ENCODE measurements at regions not wholly inside any gene's neighbourhood (a gene's known extent, or its start where the extent isn't known, plus 50 kb on each side); places are given as distances from the start of the nearest gene placed in this dataset.

DNA sequence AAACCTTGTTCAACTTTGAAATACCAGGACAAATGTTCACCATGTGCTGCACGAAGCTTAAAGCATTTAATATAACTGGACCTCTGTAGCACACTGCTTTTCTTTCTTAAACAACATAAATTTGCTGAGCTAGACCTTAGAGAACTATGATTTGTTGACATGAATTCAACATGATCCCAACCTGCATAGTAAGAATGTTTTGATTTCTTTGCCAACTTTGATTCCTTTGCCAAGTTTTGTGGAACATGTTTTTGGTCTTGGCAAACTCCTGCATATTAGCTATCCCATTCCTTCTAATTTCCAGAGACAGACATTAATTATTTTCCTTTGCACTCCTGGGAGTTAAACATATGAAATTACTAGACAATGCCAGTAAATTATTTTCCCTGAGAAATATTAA lies 197.2 kb upstream of the RBMS3 start:
- BruUV-seq (replicated peaks) = no TSS peak
- ChIA-PET CTCF (ENCODE audit: unreplicated experiment) (no interaction called here), POLR2A (interaction anchor here (1.2 kb wide), 1 partner anchor 30 kb away, joined by 5 read pairs; no protein-coding TSS in a partner anchor)
- H3K4me2 ChIP-seq (ENCODE audit: low read length) = no peak overlapping the region
- no peaks in the 10 kb centered on the region for H3K9me2 ChIP-seq (ENCODE audit: insufficient read depth, low read length)
- no peaks in the 10 kb centered on the region for H3K9me3 ChIP-seq (ENCODE audit: low read length)
- no peak overlapping the region for H3K4me3 ChIP-seq (ENCODE audit: low read depth, low read length, poor library complexity, severe bottlenecking)
- no peak overlapping the region for H3K27ac ChIP-seq (ENCODE audit: low read depth, low read length, poor library complexity, severe bottlenecking)
- H2AFZ ChIP-seq (ENCODE audit: low read length) = no peak overlapping the region
- H3K4me1 ChIP-seq (ENCODE audit: insufficient read depth, low read length, poor library complexity, severe bottlenecking) = no peaks in the 10 kb centered on the region
- H3K36me3 ChIP-seq (ENCODE audit: insufficient read depth, low read length) = no peaks in the 10 kb centered on the region
- intact Hi-C loops (cut with micrococcal nuclease; ENCODE audit: unreplicated experiment) = no loop called here
- DNase-seq (ENCODE audit: low spot score) = no peak
- no peak for TF ChIP-seq EZH2phosphoT487 (IDR thresholded peaks at IDR 0.05; ENCODE audit: borderline replicate concordance, low read depth, low read length)
- TF ChIP-seq, protein P1, sequence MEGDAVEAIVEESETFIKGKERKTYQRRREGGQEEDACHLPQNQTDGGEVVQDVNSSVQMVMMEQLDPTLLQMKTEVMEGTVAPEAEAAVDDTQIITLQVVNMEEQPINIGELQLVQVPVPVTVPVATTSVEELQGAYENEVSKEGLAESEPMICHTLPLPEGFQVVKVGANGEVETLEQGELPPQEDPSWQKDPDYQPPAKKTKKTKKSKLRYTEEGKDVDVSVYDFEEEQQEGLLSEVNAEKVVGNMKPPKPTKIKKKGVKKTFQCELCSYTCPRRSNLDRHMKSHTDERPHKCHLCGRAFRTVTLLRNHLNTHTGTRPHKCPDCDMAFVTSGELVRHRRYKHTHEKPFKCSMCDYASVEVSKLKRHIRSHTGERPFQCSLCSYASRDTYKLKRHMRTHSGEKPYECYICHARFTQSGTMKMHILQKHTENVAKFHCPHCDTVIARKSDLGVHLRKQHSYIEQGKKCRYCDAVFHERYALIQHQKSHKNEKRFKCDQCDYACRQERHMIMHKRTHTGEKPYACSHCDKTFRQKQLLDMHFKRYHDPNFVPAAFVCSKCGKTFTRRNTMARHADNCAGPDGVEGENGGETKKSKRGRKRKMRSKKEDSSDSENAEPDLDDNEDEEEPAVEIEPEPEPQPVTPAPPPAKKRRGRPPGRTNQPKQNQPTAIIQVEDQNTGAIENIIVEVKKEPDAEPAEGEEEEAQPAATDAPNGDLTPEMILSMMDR (conservative IDR thresholded peaks at IDR 0.05; ENCODE audit: low read length) = no peak
- H3K79me2 ChIP-seq (ENCODE audit: insufficient read depth, low read depth, low read length) = no peaks in the 10 kb centered on the region
- H4K20me1 ChIP-seq (ENCODE audit: insufficient read depth, low read length) = no peaks in the 10 kb centered on the region

DNA sequence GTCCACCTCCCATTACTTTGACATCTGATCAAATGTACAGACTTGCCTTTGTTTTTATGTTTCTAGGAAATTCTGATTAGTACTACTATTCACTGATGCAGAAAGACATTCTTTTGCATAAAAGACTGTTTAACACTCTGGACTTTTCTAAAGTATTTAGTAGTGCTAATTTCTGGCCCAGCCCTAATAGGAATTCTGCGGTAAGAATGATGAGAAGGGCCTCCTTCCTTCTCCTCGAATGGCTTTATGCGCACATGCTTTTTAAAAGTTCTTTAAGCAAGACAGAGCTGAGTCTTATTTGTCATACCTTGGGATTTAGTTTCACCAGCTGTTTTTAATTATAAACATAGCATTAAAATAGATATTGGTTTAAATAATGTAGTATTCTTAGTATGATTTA lies 192.3 kb upstream of the RBMS3 start:
- Histone ChIP-seq H4K20me1 (ENCODE audit: insufficient read depth, low read length) (no peaks in the 10 kb centered on the region), H3K9me2 (ENCODE audit: insufficient read depth, low read length) (no peaks in the 10 kb centered on the region), H3K4me2 (ENCODE audit: low read length) (no peak overlapping the region), H3K36me3 (ENCODE audit: insufficient read depth, low read length) (no peaks in the 10 kb centered on the region), H2AFZ (ENCODE audit: low read length) (no peak overlapping the region), H3K4me1 (ENCODE audit: insufficient read depth, low read length, poor library complexity, severe bottlenecking) (no peaks in the 10 kb centered on the region), H3K4me3 (ENCODE audit: low read depth, low read length, poor library complexity, severe bottlenecking) (no peak overlapping the region), H3K9me3 (ENCODE audit: low read length) (no peaks in the 10 kb centered on the region), H3K27ac (ENCODE audit: low read depth, low read length, poor library complexity, severe bottlenecking) (no peak overlapping the region), H3K79me2 (ENCODE audit: insufficient read depth, low read depth, low read length) (no peaks in the 10 kb centered on the region)
- ChIA-PET CTCF (ENCODE audit: unreplicated experiment) (no interaction called here), POLR2A (no interaction called here)
- TF ChIP-seq EZH2phosphoT487 (IDR thresholded peaks at IDR 0.05; ENCODE audit: borderline replicate concordance, low read depth, low read length) = no peak
- TF ChIP-seq, protein P1 (conservative IDR thresholded peaks at IDR 0.05; ENCODE audit: low read length) = no peak
- DNase-seq (ENCODE audit: low spot score) = no peak
- intact Hi-C loops (cut with micrococcal nuclease; ENCODE audit: unreplicated experiment) = no loop called here
- no TSS peak for BruUV-seq (replicated peaks)

DNA sequence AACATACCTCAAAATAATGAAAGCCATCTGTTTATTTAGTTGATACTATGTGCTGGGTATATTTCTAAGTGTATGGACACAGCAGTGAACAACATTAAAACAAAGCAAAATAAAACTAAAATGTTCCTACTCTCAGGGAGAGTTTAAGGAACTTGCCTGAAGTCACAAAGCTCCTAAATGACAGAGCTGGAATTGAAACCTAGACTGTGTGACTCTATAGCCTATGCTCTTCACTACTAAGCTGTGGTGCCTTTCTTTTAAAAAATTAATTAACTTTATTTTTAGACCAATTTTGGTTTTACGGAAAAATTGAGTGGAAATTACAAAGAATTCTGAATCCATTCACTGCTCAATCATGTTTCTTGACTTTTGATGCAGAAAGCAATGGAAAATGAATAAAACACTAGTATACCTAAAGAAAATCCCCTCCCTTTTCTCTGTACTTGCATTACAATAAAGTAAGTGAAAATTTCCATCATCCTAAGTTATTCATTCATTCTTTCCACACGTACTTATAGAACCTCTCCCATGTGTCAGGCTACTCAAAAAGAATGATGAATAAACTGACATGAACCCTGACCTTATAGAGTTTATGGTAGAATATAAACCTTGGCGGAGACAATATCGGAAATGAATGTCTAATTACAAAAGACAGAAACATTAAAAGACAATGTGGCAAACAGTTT lies 189.8 kb upstream of the RBMS3 start:
- H3K27ac ChIP-seq (ENCODE audit: low read depth, low read length, poor library complexity, severe bottlenecking) = no peak overlapping the region
- no peak overlapping the region for H3K4me2 ChIP-seq (ENCODE audit: low read length)
- H4K20me1 ChIP-seq (ENCODE audit: insufficient read depth, low read length) = no peaks in the 10 kb centered on the region
- TF ChIP-seq, protein P1 (conservative IDR thresholded peaks at IDR 0.05; ENCODE audit: low read length) = no peak
- TF ChIP-seq EZH2phosphoT487 (IDR thresholded peaks at IDR 0.05; ENCODE audit: borderline replicate concordance, low read depth, low read length) = no peak
- H3K4me1 ChIP-seq (ENCODE audit: insufficient read depth, low read length, poor library complexity, severe bottlenecking) = no peaks in the 10 kb centered on the region
- no peaks in the 10 kb centered on the region for H3K36me3 ChIP-seq (ENCODE audit: insufficient read depth, low read length)
- DNase-seq (ENCODE audit: low spot score) = no peak
- no peaks in the 10 kb centered on the region for H3K9me3 ChIP-seq (ENCODE audit: low read length)
- H2AFZ ChIP-seq (ENCODE audit: low read length) = no peak overlapping the region
- intact Hi-C loops (cut with micrococcal nuclease; ENCODE audit: unreplicated experiment) = no loop called here
- H3K4me3 ChIP-seq (ENCODE audit: low read depth, low read length, poor library complexity, severe bottlenecking) = no peak overlapping the region
- ChIA-PET POLR2A (interaction anchor here (1.0 kb wide), 1 partner anchor 24 kb away, joined by 4 read pairs; no protein-coding TSS in a partner anchor), CTCF (ENCODE audit: unreplicated experiment) (no interaction called here)
- BruUV-seq (replicated peaks) = no TSS peak
- no peaks in the 10 kb centered on the region for H3K79me2 ChIP-seq (ENCODE audit: insufficient read depth, low read depth, low read length)
- no peaks in the 10 kb centered on the region for H3K9me2 ChIP-seq (ENCODE audit: insufficient read depth, low read length)

Measured in OCI-LY7 (cell line).